Mesodermal cell (in vitro differentiated cells): ENCODE measurements at regions not wholly inside any gene's neighbourhood (a gene's known extent, or its start where the extent isn't known, plus 50 kb on each side); places are given as distances from the start of the nearest gene placed in this dataset.

ENCODE experiments used
- H3K27ac ChIP-seq: 2 replicates; pipeline ENCODE4 v1.7.0; 2013; ENCODE audit warnings: mild to moderate bottlenecking, low read depth, low read length, moderate library complexity; ENCODE audit not compliant: severe bottlenecking
- H3K36me3 ChIP-seq: 2 replicates; pipeline ENCODE4 v1.7.1; 2013; ENCODE audit warnings: mild to moderate bottlenecking, low read length, moderate library complexity; ENCODE audit not compliant: control insufficient read depth, insufficient read depth
- H3K4me1 ChIP-seq: one replicate; pipeline ENCODE4 v1.7.1; 2013; ENCODE audit warnings: mild to moderate bottlenecking, low read length; ENCODE audit not compliant: insufficient read depth, control insufficient read depth, poor library complexity, severe bottlenecking
- H3K4me3 ChIP-seq: 2 replicates; pipeline ENCODE4 v1.7.0; 2013; ENCODE audit warnings: low read length, control low read depth, mild to moderate bottlenecking; ENCODE audit not compliant: insufficient read depth, poor library complexity, severe bottlenecking; ENCODE audit errors: extremely low read depth
- H3K9me3 ChIP-seq: 2 replicates; pipeline ENCODE4 v1.7.1; 2013; ENCODE audit warnings: mild to moderate bottlenecking, low read length, moderate library complexity; ENCODE audit not compliant: control insufficient read depth
- WGBS, 2 experiments: methylation state at CpG; one replicate each; pipeline ENCODE4 v1.1.5; 2013; ENCODE audit warnings: missing lambda C conversion rate in 2 of 2; ENCODE audit not compliant: insufficient coverage in 2 of 2; 5-methylcytosine and 5-hydroxymethylcytosine counted together

DNA sequence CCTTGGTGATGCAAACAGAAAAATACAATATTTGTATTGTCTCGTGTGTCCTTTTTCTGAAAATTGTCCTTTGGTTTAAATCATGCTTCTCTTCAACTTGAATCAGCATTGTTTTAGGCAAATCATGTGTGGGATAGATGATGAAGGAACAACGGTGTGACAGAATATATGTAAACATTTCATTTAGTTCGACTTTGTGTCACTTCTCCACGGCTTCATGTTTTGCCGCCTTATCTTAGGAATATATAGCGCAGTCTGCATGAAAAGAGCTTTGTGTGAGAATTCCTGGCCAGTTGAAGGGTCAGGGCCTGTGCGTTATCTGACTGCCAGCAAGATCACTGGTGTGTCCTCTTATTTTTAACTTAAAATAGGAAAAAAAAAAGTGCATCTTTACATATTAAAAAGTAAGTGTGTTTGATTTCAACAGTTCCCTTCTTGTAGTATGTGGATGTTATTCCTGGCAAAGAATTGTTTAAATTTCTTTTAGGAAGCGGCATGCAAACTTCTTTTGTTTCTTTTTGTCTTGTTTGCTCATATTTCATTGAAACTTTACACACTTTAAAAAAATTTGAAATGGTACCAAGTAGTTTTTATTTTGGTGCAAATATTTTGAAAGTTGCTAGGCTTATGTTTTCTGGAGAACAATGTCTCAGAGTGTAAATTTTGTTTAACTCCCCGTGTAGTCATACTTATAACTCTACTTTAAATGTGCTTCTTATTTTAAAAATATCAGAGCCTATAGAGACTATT, 465.2 kb downstream of the USP25 start:
- no peaks in the 10 kb centered on the region for H3K9me3 ChIP-seq
- H3K4me3 ChIP-seq, result peak overlapping the region; percentile 24
- peaks cover 7% of the 10 kb centered on the region for H3K4me1 ChIP-seq
- H3K36me3 ChIP-seq, result no peaks in the 10 kb centered on the region
- H3K27ac ChIP-seq, result peak overlapping the region; percentile 92
- WGBS, 2 experiments, result 70 to 82% methylated on average over 3 to 6 of the region's 9 CpGs

DNA sequence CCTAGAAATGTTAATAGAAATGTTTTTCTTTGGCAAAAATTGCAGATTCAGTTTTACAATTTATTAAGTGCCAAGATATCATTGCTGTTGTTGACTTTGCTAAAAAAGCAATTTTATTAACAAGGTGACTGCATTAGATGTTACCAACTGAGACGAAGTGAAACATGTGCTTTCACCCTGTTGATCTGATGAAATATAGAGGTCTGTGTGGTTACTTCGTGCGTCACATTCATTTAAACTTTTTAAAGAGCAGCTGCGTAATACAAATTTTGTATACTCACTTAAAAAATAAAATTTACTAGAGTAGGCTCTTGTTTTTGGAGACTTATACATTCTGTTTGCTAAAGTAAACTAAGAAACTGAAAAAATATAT, 465.7 kb downstream of the USP25 start:
- Histone ChIP-seq H3K9me3 (no peaks in the 10 kb centered on the region), H3K27ac (peak overlapping the region; percentile 92), H3K4me1 (peaks cover 7% of the 10 kb centered on the region), H3K4me3 (no peak overlapping the region), H3K36me3 (no peaks in the 10 kb centered on the region)
- WGBS, 2 experiments, result 50 to 80% methylated on average over 1 of the region's 4 CpGs

DNA sequence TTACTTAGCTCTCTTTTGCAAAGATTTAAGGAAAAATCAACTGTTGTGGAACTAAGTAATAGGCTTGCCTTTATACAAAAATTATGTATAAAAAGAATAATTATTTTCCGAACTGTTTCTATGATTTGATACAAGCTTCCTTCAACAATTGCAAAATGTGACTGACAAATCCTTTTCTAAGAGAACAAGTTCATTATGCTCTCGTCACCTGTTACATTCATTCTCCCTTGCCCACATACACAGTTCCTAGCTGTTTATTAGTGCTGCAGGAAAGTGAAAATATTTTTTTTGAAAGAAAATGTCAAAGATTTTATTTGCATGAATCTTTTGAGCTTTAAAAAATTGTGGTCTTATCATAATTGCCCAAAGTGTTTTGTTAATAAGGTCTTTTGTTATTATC, 466.2 kb downstream of the USP25 start:
- Histone ChIP-seq H3K9me3 (no peaks in the 10 kb centered on the region), H3K4me3 (no peak overlapping the region), H3K36me3 (peaks cover 2% of the 10 kb centered on the region), H3K27ac (peak overlapping the region; percentile 92), H3K4me1 (peaks cover 7% of the 10 kb centered on the region)
- WGBS, 2 experiments, result no CpG with 5 or more reads among the region's 2 CpGs

DNA sequence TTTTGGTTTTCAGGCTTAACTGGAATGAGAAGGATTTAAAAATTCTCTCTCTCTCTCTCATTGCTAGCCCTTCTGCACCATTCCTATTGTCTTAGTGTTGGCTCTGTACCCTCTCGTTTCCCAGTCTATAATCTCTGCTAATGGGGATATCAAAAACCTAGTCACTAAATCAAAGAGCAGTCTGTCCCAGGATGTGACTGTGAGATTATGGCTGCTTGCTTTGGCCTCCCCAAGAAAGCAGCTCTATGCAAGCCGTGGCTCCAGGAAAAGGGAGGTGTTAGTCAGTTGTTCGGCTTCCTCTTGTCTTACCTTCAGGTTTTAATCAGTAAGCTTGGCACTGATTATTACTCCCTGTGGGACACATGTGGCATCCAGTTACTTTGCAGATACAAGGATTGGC, 468.8 kb downstream of the USP25 start:
- H3K9me3 ChIP-seq, result no peaks in the 10 kb centered on the region
- peaks cover 4% of the 10 kb centered on the region for H3K36me3 ChIP-seq
- no peak overlapping the region for H3K4me3 ChIP-seq
- H3K4me1 ChIP-seq, result peaks cover 7% of the 10 kb centered on the region
- 80 to 89% methylated on average over 1 to 3 of the region's 3 CpGs for WGBS, 2 experiments
- no peak overlapping the region for H3K27ac ChIP-seq

DNA sequence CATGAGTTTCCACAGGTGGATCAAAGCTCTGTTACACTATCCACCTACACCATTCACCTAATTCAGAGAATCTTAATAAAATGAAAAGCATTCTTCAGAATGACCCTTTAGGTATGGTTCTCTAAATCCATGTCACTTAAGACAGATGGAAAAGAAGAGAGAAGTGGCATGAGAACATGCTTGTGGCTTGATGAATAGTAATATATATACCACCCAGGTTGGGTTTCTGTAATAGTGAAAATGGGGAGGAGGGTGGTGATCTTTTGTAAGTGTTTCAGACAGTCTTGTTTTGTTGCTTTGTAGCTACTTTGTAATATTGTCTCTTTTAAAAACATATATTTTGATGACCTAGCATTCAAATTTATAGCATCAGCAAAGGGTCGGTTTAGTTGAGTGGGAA, 469.8 kb downstream of the USP25 start:
- Histone ChIP-seq H3K4me3 (no peak overlapping the region), H3K4me1 (peaks cover 7% of the 10 kb centered on the region), H3K36me3 (peaks cover 4% of the 10 kb centered on the region), H3K27ac (no peak overlapping the region), H3K9me3 (no peaks in the 10 kb centered on the region)
- no CpG with 5 or more reads among the region's 1 CpG for WGBS, 2 experiments

DNA sequence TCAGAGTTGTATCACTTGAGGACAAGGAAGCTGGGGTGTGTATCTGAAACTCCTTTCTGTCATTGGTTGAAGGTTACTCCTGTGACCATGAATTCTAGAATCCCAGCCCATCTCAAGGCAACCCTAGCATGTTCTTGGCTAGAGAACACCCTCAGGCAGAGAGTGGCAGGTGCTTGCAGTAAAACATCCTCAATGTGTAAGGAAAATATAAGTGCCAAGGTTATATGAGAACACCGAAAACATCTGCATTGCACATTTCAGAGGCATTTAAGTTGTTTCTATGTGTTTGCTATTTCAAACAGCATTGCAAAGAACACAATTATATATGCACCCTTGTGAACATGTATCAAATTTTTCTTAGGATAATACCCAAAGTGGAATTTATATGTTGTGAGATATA, 471.9 kb downstream of the USP25 start:
- no CpG with 5 or more reads among the region's 1 CpG for WGBS, 2 experiments
- H3K4me1 ChIP-seq, result no peaks in the 10 kb centered on the region
- H3K9me3 ChIP-seq, result no peaks in the 10 kb centered on the region
- H3K36me3 ChIP-seq, result peaks cover 4% of the 10 kb centered on the region
- no peak overlapping the region for H3K4me3 ChIP-seq
- H3K27ac ChIP-seq, result no peak overlapping the region

DNA sequence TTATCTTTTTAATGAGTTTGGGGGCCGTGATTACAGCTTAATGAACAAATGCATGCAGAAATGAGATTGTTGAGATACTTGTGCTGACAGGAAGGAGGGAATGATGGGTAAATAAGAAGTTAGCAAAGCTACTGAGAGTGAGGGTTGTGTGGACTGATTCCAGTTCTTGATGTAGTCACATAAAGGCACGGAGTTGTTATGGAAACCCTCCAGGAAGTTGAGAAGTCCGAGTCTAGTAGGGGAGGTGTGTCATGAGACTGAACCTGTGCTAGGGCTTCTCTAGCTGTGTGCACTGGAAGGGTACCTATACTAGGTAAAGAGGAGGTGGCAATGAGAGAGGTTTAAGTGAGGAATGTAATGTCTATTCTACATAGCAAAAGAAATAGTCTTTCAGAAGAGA, 475.7 kb downstream of the USP25 start:
- WGBS, 2 experiments, result 88 to 90% methylated on average over 3 of the region's 3 CpGs
- Histone ChIP-seq H3K27ac (no peak overlapping the region), H3K36me3 (peaks cover 4% of the 10 kb centered on the region), H3K4me3 (no peak overlapping the region), H3K9me3 (no peaks in the 10 kb centered on the region), H3K4me1 (no peaks in the 10 kb centered on the region)

DNA sequence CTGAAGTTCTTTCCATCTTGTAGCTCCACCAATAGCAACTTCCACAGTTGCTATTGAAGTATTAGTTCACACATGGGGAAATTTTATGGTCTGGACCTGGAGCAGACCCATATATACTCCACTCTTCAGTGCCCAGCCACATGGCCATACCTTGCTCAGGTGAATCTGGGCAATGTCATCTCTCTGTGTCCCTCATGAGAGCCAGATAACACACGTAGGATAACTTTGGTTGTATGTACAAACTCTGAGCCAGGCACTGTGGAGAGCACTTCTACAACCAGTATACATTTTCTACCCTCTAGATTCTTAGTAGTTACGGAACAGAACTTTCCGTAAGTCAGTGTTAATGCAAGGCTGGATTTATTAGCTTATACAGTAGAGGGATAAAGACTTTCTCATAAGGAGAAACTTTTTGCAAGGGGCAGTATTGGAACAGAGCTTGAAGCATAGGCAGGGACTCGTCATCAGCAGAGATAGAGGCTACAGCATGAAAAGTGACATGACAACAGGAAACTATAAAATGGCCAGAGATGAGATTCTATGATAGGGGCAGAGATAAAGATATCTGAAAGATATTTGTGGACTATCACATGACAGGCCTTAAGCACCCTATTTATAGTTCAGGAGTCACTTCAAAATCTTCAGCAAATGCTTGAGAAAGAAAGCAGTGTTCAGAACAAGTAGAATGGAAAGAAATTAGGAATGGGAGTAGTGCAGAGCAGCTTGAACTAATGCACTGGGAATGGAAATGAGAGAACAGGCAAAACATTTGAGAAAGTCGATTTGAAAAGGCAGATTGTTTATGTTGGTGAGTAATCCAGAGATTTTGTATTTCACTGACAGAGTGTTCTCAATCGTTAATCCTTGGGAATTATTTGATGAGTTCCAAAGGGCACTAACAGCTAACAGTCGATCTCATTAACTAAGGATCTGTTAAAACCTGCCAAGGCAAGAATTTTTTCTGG, 481.8 kb downstream of the USP25 start:
- 86 to 94% methylated on average over 5 to 6 of the region's 7 CpGs for WGBS, 2 experiments
- Histone ChIP-seq H3K36me3 (no peaks in the 10 kb centered on the region), H3K27ac (peak overlapping the region; percentile 43), H3K4me3 (no peak overlapping the region), H3K9me3 (no peaks in the 10 kb centered on the region), H3K4me1 (peaks cover 9% of the 10 kb centered on the region)

DNA sequence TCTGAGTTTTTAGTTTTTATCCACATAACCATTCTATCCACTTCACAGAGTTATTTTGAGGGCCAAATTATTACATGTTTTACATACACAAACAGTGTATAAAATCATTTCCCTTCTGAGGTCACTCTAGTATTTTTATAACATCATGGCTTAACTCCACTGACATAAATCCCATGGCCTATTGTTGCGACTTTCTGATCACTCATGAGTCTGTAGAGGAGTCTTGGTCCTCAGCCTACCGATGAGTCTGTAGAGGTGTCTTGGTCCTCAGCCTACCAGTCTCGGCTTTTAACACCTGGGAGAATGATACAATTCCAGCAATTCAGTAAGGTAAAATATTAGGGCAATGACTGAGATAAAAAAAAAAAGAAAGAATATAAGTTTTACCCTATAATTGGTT, 483.7 kb downstream of the USP25 start:
- no peaks in the 10 kb centered on the region for H3K36me3 ChIP-seq
- H3K4me3 ChIP-seq, result no peak overlapping the region
- peaks cover 9% of the 10 kb centered on the region for H3K4me1 ChIP-seq
- H3K9me3 ChIP-seq, result no peaks in the 10 kb centered on the region
- H3K27ac ChIP-seq, result no peak overlapping the region
- WGBS, 2 experiments, result 83 to 100% methylated on average over 1 to 2 of the region's 3 CpGs

DNA sequence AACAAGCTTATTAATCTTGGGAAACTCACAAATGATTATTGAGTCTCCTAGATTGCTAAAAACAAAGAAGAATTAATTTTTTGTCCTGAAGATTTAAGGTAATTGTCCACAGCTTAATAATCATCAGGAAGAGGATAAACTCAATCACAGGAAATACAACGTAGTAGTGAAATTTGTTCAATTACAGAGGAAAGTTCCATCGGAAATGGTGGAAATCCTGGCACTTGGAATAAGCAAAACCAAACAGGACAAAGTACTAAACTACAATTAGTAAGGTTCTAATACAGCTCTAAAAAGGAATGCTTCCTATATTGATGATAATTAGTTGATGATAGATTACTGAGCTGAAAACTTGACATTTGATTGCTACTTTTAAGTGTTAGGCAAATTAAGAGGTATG, 485.4 kb downstream of the USP25 start:
- no peaks in the 10 kb centered on the region for H3K36me3 ChIP-seq
- H3K27ac ChIP-seq, result no peak overlapping the region
- H3K9me3 ChIP-seq, result no peaks in the 10 kb centered on the region
- no peak overlapping the region for H3K4me3 ChIP-seq
- no CpG with 5 or more reads among the region's 2 CpGs for WGBS, 2 experiments
- H3K4me1 ChIP-seq, result peaks cover 9% of the 10 kb centered on the region
